Left lung (tissue), 4 donors: ENCODE measurements at regions not wholly inside any gene's neighbourhood (a gene's known extent, or its start where the extent isn't known, plus 50 kb on each side); places are given as distances from the start of the nearest gene placed in this dataset.

Experiments used
- ATAC-seq: fragments of 200-7000 bp; cut with Tn5 transposase; one replicate; pipeline ENCODE4 v1.9.1; 2020; ENCODE audit warnings: moderate library complexity
- DNase-seq, 4 donors: peaks; one replicate each; pipeline ENCODE4 v3.0.0-alpha.2; 2013 to 2020
- H3K27ac ChIP-seq, 2 donors: fragments of 200-600 bp; sonication (generic) in 1 of 2; one replicate each; pipeline versions ENCODE4 v1.5.0 to v1.8.0; 2020 to 2021
- H3K27me3 ChIP-seq, 2 donors: fragments of 200-600 bp; sonication (generic) in 1 of 2; one replicate each; pipeline versions ENCODE4 v1.5.0 to v1.8.0; 2020 to 2021
- H3K36me3 ChIP-seq, 2 donors: fragments of 200-600 bp; sonication (generic) in 1 of 2; one replicate each; pipeline versions ENCODE4 v1.5.0 to v1.8.0; 2020 to 2021
- H3K4me1 ChIP-seq, 2 donors: fragments of 200-600 bp; one replicate each; pipeline ENCODE4 v1.8.0; 2021
- H3K4me3 ChIP-seq, 2 donors: fragments of 200-600 bp; sonication (generic) in 1 of 2; one replicate each; pipeline versions ENCODE4 v1.5.0 to v1.8.0; 2020 to 2021; ENCODE audit warnings: mild to moderate bottlenecking in 1 of 2
- H3K9me3 ChIP-seq, 2 donors: fragments of 200-600 bp; sonication (generic) in 1 of 2; one replicate each; pipeline versions ENCODE4 v1.5.0 to v1.8.0; 2020 to 2021
- intact Hi-C, 2 donors: fragments of 100-400 bp; cut with DNase I; formaldehyde crosslinking; loops; one replicate each; pipeline versions ENCODE4 v1.11.2 to v1.14.2; 2022
- TF ChIP-seq, protein P1 (sequence below), 2 donors: fragments of 200-600 bp; sonication (generic) in 1 of 2; IDR thresholded peaks; one replicate each; pipeline versions ENCODE4 v1.5.0 to v1.8.0; 2021; ENCODE audit warnings: antibody characterized with exemption in 2 of 2
- donor health status: DM: no; HTN: yes; CAD: no.
- donor health status: DM: no; HTN: no; CAD: no.

DNA sequence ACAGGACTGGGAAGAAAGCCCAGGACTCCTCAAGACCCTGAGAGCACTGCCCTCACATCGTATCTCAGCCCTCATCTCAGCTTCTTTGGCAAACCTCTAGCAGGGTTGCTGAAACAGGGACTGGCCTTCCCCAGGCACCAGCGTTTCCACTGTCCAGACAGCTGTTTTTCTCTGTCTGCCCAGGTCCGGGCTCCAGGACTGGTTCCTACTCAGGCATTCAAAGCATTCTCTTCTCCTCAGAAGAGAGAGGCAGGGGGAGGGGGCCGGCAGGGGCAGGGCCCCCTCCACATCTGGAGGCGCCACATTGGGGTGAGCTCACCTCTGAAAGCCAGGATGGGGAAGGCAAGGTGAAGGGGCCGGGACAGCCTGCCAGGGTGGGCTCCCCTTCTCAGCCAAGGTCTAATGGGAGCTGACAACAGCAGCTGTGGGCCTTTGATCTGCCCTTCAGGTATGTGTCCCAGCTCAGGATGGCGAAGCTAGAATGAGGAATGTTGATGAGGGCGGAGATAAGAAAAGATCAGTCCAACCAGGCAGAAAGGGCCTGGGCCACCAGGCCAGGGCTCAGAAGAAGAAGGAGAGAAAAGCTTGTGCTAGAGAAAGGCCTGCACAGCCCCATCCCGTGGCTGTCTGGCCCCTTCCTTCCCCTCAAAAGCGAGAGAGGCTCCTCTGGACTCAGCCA lies 60.4 kb downstream of the PJA1 start:
- TF ChIP-seq, protein P1, sequence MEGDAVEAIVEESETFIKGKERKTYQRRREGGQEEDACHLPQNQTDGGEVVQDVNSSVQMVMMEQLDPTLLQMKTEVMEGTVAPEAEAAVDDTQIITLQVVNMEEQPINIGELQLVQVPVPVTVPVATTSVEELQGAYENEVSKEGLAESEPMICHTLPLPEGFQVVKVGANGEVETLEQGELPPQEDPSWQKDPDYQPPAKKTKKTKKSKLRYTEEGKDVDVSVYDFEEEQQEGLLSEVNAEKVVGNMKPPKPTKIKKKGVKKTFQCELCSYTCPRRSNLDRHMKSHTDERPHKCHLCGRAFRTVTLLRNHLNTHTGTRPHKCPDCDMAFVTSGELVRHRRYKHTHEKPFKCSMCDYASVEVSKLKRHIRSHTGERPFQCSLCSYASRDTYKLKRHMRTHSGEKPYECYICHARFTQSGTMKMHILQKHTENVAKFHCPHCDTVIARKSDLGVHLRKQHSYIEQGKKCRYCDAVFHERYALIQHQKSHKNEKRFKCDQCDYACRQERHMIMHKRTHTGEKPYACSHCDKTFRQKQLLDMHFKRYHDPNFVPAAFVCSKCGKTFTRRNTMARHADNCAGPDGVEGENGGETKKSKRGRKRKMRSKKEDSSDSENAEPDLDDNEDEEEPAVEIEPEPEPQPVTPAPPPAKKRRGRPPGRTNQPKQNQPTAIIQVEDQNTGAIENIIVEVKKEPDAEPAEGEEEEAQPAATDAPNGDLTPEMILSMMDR (IDR thresholded peaks at IDR 0.05), result no peak
- Histone ChIP-seq H3K4me1 (no peaks in the 10 kb centered on the region), H3K27ac (no peak overlapping the region), H3K36me3 (no peaks in the 10 kb centered on the region), H3K9me3 (no peaks in the 10 kb centered on the region), H3K4me3 (no peak overlapping the region), H3K27me3 (no peaks in the 10 kb centered on the region)
- intact Hi-C loops, result no loop called here
- DNase-seq (no peak), ATAC-seq (no peak)

DNA sequence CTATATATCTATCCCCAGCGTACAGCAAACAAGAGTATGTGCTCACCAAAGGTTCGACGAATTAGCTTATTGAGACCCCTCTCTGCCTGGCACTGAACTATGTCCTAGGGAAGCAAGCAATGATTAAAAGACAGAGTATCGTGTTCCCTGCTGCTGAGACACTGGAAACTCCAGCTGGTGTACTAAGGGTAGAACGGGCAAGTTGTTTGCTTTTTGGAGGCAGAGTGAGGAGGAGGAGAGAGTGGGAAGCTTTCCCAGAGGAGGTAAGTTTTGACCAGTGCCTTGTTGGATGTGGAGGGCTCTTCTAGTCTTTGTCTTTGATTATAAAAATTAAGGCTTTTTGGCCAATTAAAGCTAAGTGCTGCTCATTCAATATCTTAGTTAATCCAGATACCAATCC lies 61.7 kb downstream of the PJA1 start:
- no peak for ATAC-seq
- Histone ChIP-seq H3K27ac (no peak overlapping the region), H3K4me3 (no peak overlapping the region), H3K4me1 (no peaks in the 10 kb centered on the region), H3K36me3 (no peaks in the 10 kb centered on the region), H3K9me3 (no peaks in the 10 kb centered on the region), H3K27me3 (no peaks in the 10 kb centered on the region)
- intact Hi-C loops, result no loop called here
- TF ChIP-seq, protein P1 (IDR thresholded peaks at IDR 0.05), result no peak
- no peak for DNase-seq

DNA sequence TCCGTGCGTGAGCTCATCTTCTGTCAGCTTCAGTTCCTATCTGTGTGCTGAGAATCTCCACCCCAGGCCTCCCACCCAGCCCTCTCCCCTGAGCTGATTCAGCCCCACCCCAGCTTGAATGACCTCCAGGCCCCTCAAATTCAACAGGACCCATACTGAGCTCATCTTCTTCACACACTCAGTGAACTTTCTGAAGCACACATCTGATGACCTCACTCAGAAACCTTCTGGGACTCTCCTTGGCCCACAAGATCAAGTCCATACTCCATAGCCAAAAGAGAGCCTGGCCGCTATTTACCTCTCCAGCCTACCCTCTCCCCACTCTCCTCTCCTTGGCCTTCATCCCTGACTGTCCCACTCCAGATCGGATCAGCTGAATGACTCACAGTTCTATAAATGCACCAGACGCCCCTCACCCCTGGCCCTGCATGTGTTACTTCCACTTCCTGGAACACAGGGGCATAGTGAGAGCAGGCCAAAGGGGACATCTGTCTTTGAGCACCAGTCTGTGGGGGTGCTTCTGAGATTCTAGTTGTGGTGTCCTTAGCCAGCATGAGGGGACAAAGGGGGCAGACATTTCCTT lies 62.5 kb downstream of the PJA1 start:
- no peaks in the 10 kb centered on the region for H3K27me3 ChIP-seq
- intact Hi-C loops, result no loop called here

DNA sequence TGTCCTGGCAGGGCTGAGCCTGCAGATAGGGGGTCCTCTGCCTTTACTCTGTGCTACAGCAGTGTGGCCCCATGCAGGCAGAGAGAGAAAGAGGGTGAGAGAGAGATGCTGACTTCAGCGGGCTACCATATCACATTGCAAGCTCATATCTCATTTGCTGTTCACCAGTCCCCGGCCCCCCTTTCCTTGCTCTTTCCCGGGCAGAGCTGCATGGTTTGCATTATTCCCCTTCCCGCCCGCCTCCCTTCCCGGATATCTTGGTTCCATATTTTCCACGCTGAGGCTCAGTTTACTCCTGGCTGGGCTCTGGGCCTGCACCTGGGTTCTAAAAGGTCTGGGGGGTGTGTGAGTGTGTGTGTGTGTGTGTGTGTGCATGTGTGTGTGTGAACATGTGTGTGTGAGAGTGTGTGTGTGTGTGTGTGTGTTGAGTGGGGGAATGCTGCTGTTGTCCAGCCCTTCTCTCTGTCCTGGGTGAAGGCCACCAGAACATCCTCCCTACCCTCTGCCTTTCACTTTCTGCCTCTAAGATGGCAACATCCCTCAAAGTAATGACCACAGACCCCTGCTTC lies 63.5 kb downstream of the PJA1 start:
- no peaks in the 10 kb centered on the region for H3K4me1 ChIP-seq
- TF ChIP-seq, protein P1 (IDR thresholded peaks at IDR 0.05), result no peak
- no peaks in the 10 kb centered on the region for H3K36me3 ChIP-seq
- ATAC-seq, result no peak
- no peaks in the 10 kb centered on the region for H3K27me3 ChIP-seq
- no peak overlapping the region for H3K27ac ChIP-seq
- no peak overlapping the region for H3K4me3 ChIP-seq
- DNase-seq, result no peak
- intact Hi-C loops, result no loop called here
- no peaks in the 10 kb centered on the region for H3K9me3 ChIP-seq

More for the DNA sequence above, 62.5 kb downstream of the PJA1 start:
- H3K9me3 ChIP-seq, result no peaks in the 10 kb centered on the region
- no peak for ATAC-seq
- no peak overlapping the region for H3K27ac ChIP-seq
- H3K36me3 ChIP-seq, result no peaks in the 10 kb centered on the region
- TF ChIP-seq, protein P1 (IDR thresholded peaks at IDR 0.05), result no peak
- no peaks in the 10 kb centered on the region for H3K4me1 ChIP-seq
- no peak for DNase-seq
- H3K4me3 ChIP-seq, result no peak overlapping the region

DNA sequence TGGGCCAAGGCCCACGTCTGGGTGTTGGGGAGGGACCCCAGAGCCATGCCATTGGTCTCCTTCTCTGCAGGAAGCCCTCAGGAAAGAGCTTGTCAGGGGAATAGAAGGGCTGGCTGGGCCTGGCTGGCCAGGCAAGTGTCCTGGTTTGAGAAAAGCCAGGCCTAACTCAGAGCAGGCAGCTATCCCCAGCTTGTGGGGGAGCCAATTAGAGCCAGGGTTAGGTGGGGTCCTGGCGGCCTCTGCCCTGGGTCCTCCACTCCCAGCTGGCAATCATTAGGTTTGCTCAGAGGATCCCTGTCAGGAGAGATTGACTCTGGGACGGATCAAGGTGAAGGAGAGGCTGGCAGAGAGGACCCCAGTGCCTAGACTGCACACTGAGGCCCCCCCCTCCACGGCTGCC lies 64.8 kb downstream of the PJA1 start:
- Histone ChIP-seq H3K4me1 (no peaks in the 10 kb centered on the region), H3K27ac (no peak overlapping the region), H3K36me3 (no peaks in the 10 kb centered on the region), H3K27me3 (no peaks in the 10 kb centered on the region), H3K9me3 (no peaks in the 10 kb centered on the region), H3K4me3 (no peak overlapping the region)
- ATAC-seq (no peak), DNase-seq (no peak)
- TF ChIP-seq, protein P1 (IDR thresholded peaks at IDR 0.05), result no peak
- intact Hi-C loops, result no loop called here
